IMR-90 (cell line): ENCODE measurements at regions not wholly inside any gene's neighbourhood (a gene's known extent, or its start where the extent isn't known, plus 50 kb on each side); places are given as distances from the start of the nearest gene placed in this dataset.

Experiments used
- ATAC-seq: fragments of 200-7000 bp; cut with Tn5 transposase; 2 replicates; pipeline ENCODE4 v1.9.1; 2020; ENCODE audit warnings: low read depth, mild to moderate bottlenecking, moderate library complexity
- BruUV-seq: library from RNA; stranded (reverse); fragments of 400-500 nt; replicated peaks from 2 replicates; lab custom pipeline; 2021; lab: Mats Ljungman, UMichigan
- CTCF ChIA-PET: fragments of 300-600 bp; formaldehyde crosslinking; extraction: SDS; loops from one replicate; lab custom pipeline; 2021; ENCODE audit warnings: antibody characterized with exemption; lab: Yijun Ruan, JAX
- POLR2A ChIA-PET: fragments of 300-600 bp; sonication (Branson Sonifier 250); formaldehyde crosslinking; loops from one replicate; lab custom pipeline; 2022; ENCODE audit warnings: antibody characterized with exemption; ENCODE audit not compliant: unreplicated experiment; lab: Charles Lee
- DNase-seq: peaks from one replicate; pipeline ENCODE4 v3.0.0; 2013
- H2AFZ ChIP-seq: replicated peaks from 2 replicates; pipeline ENCODE3; 2013; ENCODE audit warnings: low read length, mild to moderate bottlenecking; ENCODE audit not compliant: poor library complexity
- H2AK5ac ChIP-seq: 2 replicates; pipeline ENCODE4 v1.6.1; 2013; ENCODE audit warnings: low read depth, low read length, inconsistent platforms
- H2AK9ac ChIP-seq: replicated peaks from 2 replicates; pipeline ENCODE3; 2013; ENCODE audit warnings: mild to moderate bottlenecking, low read depth, low read length, moderate library complexity; ENCODE audit not compliant: poor library complexity
- H2BK120ac ChIP-seq: 2 replicates; pipeline ENCODE4 v1.6.1; 2013; ENCODE audit warnings: low read depth, low read length, inconsistent platforms
- H2BK15ac ChIP-seq: 3 replicates; pipeline ENCODE4 v1.6.1; 2013; ENCODE audit warnings: low read depth, low read length, inconsistent platforms
- H2BK20ac ChIP-seq: 2 replicates; pipeline ENCODE4 v1.6.1; 2013; ENCODE audit warnings: low read depth, mild to moderate bottlenecking, inconsistent platforms, low read length, moderate library complexity
- H2BK5ac ChIP-seq: 2 replicates; pipeline ENCODE4 v1.6.1; 2013; ENCODE audit warnings: mild to moderate bottlenecking, low read depth, low read length, inconsistent platforms; ENCODE audit not compliant: poor library complexity, severe bottlenecking
- H3K14ac ChIP-seq: replicated peaks from 2 replicates; pipeline ENCODE4 v1.6.1; 2013; ENCODE audit warnings: low read depth, low read length, inconsistent platforms
- H3K18ac ChIP-seq: 2 replicates; pipeline ENCODE4 v1.6.1; 2013; ENCODE audit warnings: low read depth, low read length, control low read depth
- H3K23ac ChIP-seq: 2 replicates; pipeline ENCODE4 v1.6.1; 2013; ENCODE audit warnings: low read depth, low read length, inconsistent platforms
- H3K27ac ChIP-seq: 2 replicates; pipeline ENCODE4 v1.5.1; 2013; ENCODE audit warnings: mild to moderate bottlenecking, control low read depth, low read length; ENCODE audit not compliant: insufficient read depth
- H3K27me3 ChIP-seq: 2 replicates; pipeline ENCODE4 v1.6.1; 2013; ENCODE audit warnings: low read length; ENCODE audit not compliant: control insufficient read depth, insufficient read depth
- H3K36me3 ChIP-seq: 2 replicates; pipeline ENCODE4 v1.6.1; 2013; ENCODE audit warnings: low read length, mixed read lengths; ENCODE audit not compliant: control insufficient read depth, insufficient read depth
- H3K4ac ChIP-seq: 2 replicates; pipeline ENCODE4 v1.6.1; 2013; ENCODE audit warnings: low read depth, low read length, inconsistent platforms
- H3K4me1 ChIP-seq: 2 replicates; pipeline ENCODE4 v1.6.1; 2013; ENCODE audit warnings: low read length, mixed read lengths; ENCODE audit not compliant: control insufficient read depth, insufficient read depth
- H3K4me2 ChIP-seq: 2 replicates; pipeline ENCODE4 v1.6.1; 2013; ENCODE audit warnings: low read depth, mild to moderate bottlenecking, control low read depth, low read length, moderate library complexity
- H3K4me3 ChIP-seq: 2 replicates; pipeline ENCODE4 v1.5.1; 2013; ENCODE audit warnings: low read depth, mild to moderate bottlenecking, control low read depth, low read length, moderate library complexity; ENCODE audit not compliant: insufficient read depth
- H3K56ac ChIP-seq: 2 replicates; pipeline ENCODE4 v1.6.1; 2013; ENCODE audit warnings: low read length, inconsistent platforms; ENCODE audit not compliant: insufficient read depth; ENCODE audit errors: extremely low read depth
- H3K79me1 ChIP-seq, 2 experiments: 2 replicates each; pipeline ENCODE4 v1.6.1; 2013; ENCODE audit warnings: low read length in 2 of 2, inconsistent platforms in 1 of 2, low read depth in 1 of 2
- H3K9ac ChIP-seq: 2 replicates; pipeline ENCODE4 v1.6.1; 2013; ENCODE audit warnings: low read depth, low read length, control low read depth
- H3K9me1 ChIP-seq: 2 replicates; pipeline ENCODE4 v1.6.1; 2013; ENCODE audit warnings: low read length, inconsistent platforms; ENCODE audit not compliant: insufficient read depth
- H3K9me3 ChIP-seq: 2 replicates; pipeline ENCODE4 v1.6.1; 2013; ENCODE audit warnings: low read length; ENCODE audit not compliant: control insufficient read depth, insufficient read depth
- H4K20me1 ChIP-seq: 2 replicates; pipeline ENCODE4 v1.6.1; 2013; ENCODE audit warnings: low read length, inconsistent platforms; ENCODE audit not compliant: insufficient read depth
- H4K5ac ChIP-seq: 2 replicates; pipeline ENCODE4 v1.6.1; 2013; ENCODE audit warnings: mild to moderate bottlenecking, low read depth, low read length, control low read depth
- H4K8ac ChIP-seq, 2 experiments: 2 replicates each; pipeline ENCODE4 v1.6.1; 2013; ENCODE audit warnings: low read depth in 2 of 2, low read length in 2 of 2, control low read depth in 1 of 2, inconsistent platforms in 1 of 2
- H4K91ac ChIP-seq: 2 replicates; pipeline ENCODE4 v1.6.1; 2013; ENCODE audit warnings: low read depth, low read length, inconsistent platforms; ENCODE audit not compliant: insufficient read depth
- BHLHE40 ChIP-seq: fragments of 150-350 bp; IDR thresholded peaks from 2 replicates; pipeline ENCODE4 v1.6.1; 2016; ENCODE audit warnings: mild to moderate bottlenecking, low read depth, low read length
- CEBPB ChIP-seq: IDR thresholded peaks from 2 replicates; pipeline ENCODE4 v1.6.1; 2012; ENCODE audit warnings: low read depth, low read length, improper control_type of control experiment
- FOS ChIP-seq: fragments of 150-350 bp; IDR thresholded peaks from 2 replicates; pipeline ENCODE4 v1.6.1; 2016; ENCODE audit warnings: low read depth, low read length
- MAFK ChIP-seq: IDR thresholded peaks from 2 replicates; pipeline ENCODE4 v1.6.1; 2012; ENCODE audit warnings: low read depth, low read length, improper control_type of control experiment
- MAZ ChIP-seq: IDR thresholded peaks from 2 replicates; pipeline ENCODE4 v1.6.1; 2012; ENCODE audit warnings: low read depth, mild to moderate bottlenecking, low read length, improper control_type of control experiment, moderate library complexity, borderline replicate concordance
- MXI1 ChIP-seq: IDR thresholded peaks from 2 replicates; pipeline ENCODE4 v1.6.1; 2012; ENCODE audit warnings: low read depth, mild to moderate bottlenecking, low read length, moderate library complexity, borderline replicate concordance
- NFE2L2 ChIP-seq: fragments of 150-350 bp; IDR thresholded peaks from 2 replicates; pipeline ENCODE4 v1.6.1; 2016; ENCODE audit warnings: low read depth, mild to moderate bottlenecking, low read length
- POLR2A ChIP-seq: IDR thresholded peaks from 2 replicates; pipeline ENCODE4 v1.6.1; 2012; ENCODE audit warnings: mild to moderate bottlenecking, low read depth, low read length
- RAD21 ChIP-seq: IDR thresholded peaks from 2 replicates; pipeline ENCODE4 v1.6.1; 2012; ENCODE audit warnings: low read length, improper control_type of control experiment
- RCOR1 ChIP-seq: IDR thresholded peaks from 2 replicates; pipeline ENCODE4 v1.6.1; 2012; ENCODE audit warnings: mild to moderate bottlenecking, low read length, improper control_type of control experiment; ENCODE audit not compliant: insufficient replicate concordance
- RFX5 ChIP-seq: IDR thresholded peaks from 2 replicates; pipeline ENCODE4 v1.8.0; 2012; ENCODE audit warnings: low read depth, mild to moderate bottlenecking, low read length, moderate library complexity
- SMC3 ChIP-seq: fragments of 150-350 bp; IDR thresholded peaks from 2 replicates; pipeline ENCODE4 v1.6.1; 2016; ENCODE audit warnings: low read depth, mild to moderate bottlenecking, antibody characterized with exemption, low read length, moderate library complexity
- WGBS, 2 experiments: methylation state at CpG; one replicate each; pipeline versions ENCODE4 v1.1.5 to v1.1.7; 2013; ENCODE audit warnings: missing lambda C conversion rate in 2 of 2; ENCODE audit not compliant: insufficient read length in 1 of 2; ENCODE audit errors: extremely low coverage in 2 of 2; 5-methylcytosine and 5-hydroxymethylcytosine counted together
- dilution Hi-C: fragments of 300-500 bp; cut with HindIII; formaldehyde crosslinking; loops from one replicate; pipeline ENCODE4 v1.14.3; 2018; ENCODE audit warnings: low sequenced_read_pairs; ENCODE audit not compliant: unreplicated experiment
- in situ Hi-C: fragments of 300-500 bp; cut with MboI; formaldehyde crosslinking; loops from 3 replicates; pipeline ENCODE4 v1.14.3; 2019; ENCODE audit warnings: low sequenced_read_pairs, inconsistent platforms, mixed read lengths
- intact Hi-C: fragments of 100-400 bp; cut with micrococcal nuclease; formaldehyde crosslinking; loops from 2 replicates; pipeline ENCODE4 v1.10.0; 2022
- TF ChIP-seq, protein P1 (sequence below): fragments of 150-350 bp; IDR thresholded peaks from 2 replicates; pipeline ENCODE4 v1.6.1; 2016; ENCODE audit warnings: low read depth, mild to moderate bottlenecking, low read length, moderate library complexity, borderline replicate concordance

DNA sequence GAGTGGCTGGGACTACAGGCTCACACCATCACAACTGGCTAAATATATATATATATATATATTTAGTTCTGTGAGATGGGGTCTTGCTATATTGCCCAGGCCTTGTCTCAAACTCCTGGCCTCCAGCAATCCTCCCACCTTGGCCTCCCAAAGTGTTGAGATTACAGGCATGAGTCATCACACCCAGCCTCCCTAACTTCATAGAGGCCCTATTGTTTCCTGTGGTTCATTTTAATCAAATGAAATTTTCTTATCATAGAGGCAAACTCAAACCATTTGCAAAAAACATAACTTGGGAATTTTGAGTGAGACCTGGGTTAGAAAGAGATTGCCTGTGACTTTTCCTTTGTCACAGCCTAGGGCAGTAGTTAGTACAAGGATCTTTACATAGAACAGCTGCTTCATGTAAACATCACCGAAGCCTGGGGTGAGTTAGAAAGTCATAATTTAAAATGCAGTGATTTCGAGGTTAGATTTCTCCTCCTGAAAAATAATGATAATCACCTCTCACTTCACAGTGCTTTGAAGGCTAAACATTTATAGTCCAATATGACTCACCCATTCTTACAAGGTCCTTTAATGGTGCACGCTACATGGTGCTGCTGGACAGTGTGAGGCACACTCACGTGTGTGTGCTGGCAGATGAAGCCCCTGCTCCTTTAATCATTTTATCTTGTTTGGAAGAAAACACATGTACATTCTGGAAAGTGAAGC lies 188.9 kb downstream of the RHOU start:
- no peak overlapping the region; the same call in 1 of the 2 replicates for H4K5ac ChIP-seq
- H3K9ac ChIP-seq: no peak overlapping the region
- H3K4ac ChIP-seq: no peak overlapping the region
- no peak overlapping the region for H3K23ac ChIP-seq
- H3K14ac ChIP-seq: no peak overlapping the region
- no peak overlapping the region for H2BK120ac ChIP-seq
- DNase-seq (peak; percentile 72), ATAC-seq (peak; percentile 76)
- ChIA-PET CTCF (no interaction called here), POLR2A (no interaction called here)
- no peaks in the 10 kb centered on the region; the same call in 1 of the 2 replicates for H3K9me1 ChIP-seq
- H2BK5ac ChIP-seq: no peak overlapping the region
- no peak overlapping the region for H3K4me2 ChIP-seq
- in situ Hi-C loops: no loop called here
- H3K4me3 ChIP-seq: no peak overlapping the region
- no peaks in the 10 kb centered on the region; the same call in 1 of the 2 replicates for H3K27me3 ChIP-seq
- H3K9me3 ChIP-seq: no peaks in the 10 kb centered on the region; the same call in 1 of the 2 replicates
- peaks cover 12% of the 10 kb centered on the region; the same call in 1 of the 2 replicates for H3K4me1 ChIP-seq
- no peak overlapping the region for H3K18ac ChIP-seq
- no peak overlapping the region for H3K56ac ChIP-seq
- H2BK20ac ChIP-seq: no peak overlapping the region
- H3K36me3 ChIP-seq: no peaks in the 10 kb centered on the region
- intact Hi-C loops: no loop called here
- no peak overlapping the region for H2AFZ ChIP-seq
- no peak overlapping the region for H4K8ac ChIP-seq
- WGBS, 2 experiments: no CpG with 5 or more reads among the region's 4 CpGs
- peak overlapping the region; percentile 22; the same call in 1 of the 2 replicates for H3K27ac ChIP-seq
- peak overlapping the region; percentile 0; the same call in 1 of the 3 replicates for H2BK15ac ChIP-seq
- H2AK5ac ChIP-seq: no peak overlapping the region
- no TSS peak for BruUV-seq
- H3K79me1 ChIP-seq: no peaks in the 10 kb centered on the region
- TF ChIP-seq RFX5 (no peak), MXI1 (no peak), SMC3 (no peak), MAZ (no peak), BHLHE40 (peak; percentile 91), NFE2L2 (no peak), FOS (peak; percentile 41; the same call in 1 of the 2 replicates), MAFK (no peak), RCOR1 (no peak), RAD21 (no peak), CEBPB (no peak), POLR2A (no peak)
- TF ChIP-seq, protein P1, sequence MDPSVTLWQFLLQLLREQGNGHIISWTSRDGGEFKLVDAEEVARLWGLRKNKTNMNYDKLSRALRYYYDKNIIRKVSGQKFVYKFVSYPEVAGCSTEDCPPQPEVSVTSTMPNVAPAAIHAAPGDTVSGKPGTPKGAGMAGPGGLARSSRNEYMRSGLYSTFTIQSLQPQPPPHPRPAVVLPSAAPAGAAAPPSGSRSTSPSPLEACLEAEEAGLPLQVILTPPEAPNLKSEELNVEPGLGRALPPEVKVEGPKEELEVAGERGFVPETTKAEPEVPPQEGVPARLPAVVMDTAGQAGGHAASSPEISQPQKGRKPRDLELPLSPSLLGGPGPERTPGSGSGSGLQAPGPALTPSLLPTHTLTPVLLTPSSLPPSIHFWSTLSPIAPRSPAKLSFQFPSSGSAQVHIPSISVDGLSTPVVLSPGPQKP: no peak
- dilution Hi-C loops: no loop called here
- H4K20me1 ChIP-seq: no peaks in the 10 kb centered on the region
- H2AK9ac ChIP-seq: no peak overlapping the region
- H4K91ac ChIP-seq: no peak overlapping the region
